EH (cell line): ENCODE measurements at regions not wholly inside any gene's neighbourhood (a gene's known extent, or its start where the extent isn't known, plus 50 kb on each side); places are given as distances from the start of the nearest gene placed in this dataset.

Experiments
- DNase-seq: peaks from one replicate; pipeline ENCODE4 v3.0.0-alpha.2; 2015; ENCODE audit warnings: low read depth

GRCh38 chr13:63206461-63206860, 1790.8 kb upstream of the PCDH20 start:
- peak; percentile 72 for DNase-seq

DNA sequence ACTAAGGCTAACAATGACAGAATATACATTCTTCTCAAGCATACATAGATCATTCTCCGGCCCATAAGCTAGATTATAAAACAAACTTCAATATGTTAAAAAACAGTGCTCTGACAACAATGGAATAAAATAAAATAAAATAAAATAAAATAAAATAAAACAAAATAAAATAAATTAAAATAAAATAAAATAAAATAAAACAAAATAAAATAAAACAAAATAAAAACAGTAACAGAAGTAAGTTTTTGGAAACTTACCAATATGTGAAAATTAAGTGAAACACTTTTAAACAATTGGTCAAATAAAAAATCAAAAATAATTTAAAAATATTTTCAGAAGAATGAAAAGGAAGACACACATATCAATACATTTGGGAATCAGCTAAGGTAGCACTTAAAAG, 1785.8 kb upstream of the PCDH20 start:
- DNase-seq, result no peak

DNA sequence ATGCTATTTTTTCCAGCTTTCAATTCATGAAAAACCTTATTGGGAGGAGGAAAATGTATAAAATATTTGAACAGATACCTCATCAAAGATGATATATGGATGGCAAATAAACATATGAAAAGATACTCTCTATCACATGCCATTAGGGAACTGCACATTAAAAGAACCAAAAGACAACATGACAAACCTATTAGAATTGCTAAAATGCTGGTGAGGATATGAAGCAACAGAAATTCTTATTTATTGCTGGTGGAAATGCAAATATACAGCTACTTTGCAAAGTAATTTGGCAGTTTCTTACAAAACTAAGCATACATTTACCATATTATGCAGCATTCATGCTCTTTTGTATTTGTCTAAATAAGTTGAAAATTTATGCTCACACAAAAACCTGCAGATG, 1783.9 kb upstream of the PCDH20 start:
- no peak for DNase-seq

- DNase-seq, result peak; percentile 66
Measured at GRCh38 chr13:63198071-63198470, 1782.4 kb upstream of the PCDH20 start.

- DNase-seq, result no peak
Measured at GRCh38 chr13:63195726-63196125, 1780.1 kb upstream of the PCDH20 start.

DNA sequence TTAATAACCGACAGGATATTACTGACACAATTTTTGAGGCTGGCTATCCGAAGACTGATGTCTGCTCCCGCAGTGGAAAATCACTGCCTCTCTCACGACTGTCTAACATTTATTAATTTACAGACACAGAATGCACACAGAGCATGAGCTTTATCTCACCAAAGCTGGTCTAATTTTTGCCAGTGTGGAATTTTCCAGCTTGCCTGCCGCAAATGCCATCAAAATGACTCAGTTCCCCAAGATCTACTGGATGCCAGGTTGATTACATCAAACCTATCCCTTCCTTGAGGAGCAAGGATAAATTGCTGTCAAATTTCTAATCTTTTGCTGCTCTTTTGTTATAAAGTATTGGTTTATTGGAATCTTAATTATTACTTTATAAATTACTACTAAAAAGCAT, 1775.1 kb upstream of the PCDH20 start:
- DNase-seq, result peak; percentile 89

DNA sequence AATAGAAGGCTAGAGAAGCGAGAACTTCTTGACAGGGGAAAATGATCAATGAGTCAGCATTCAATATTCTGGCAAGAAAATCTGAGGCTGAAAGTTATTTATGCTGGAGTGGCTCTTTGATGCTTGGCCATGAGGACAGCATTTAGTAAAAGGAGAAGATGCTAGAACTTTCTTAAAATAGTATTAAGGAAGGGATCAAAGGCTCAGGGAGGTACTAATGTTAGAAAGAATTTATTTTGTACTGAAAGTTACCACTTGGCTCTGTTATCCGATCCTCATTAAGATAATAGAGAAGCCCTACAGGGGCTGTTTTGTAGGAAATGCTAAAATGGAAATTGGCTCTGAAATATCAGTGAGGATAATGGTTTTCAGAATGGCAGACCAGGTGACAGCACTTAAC, 1774.6 kb upstream of the PCDH20 start:
- DNase-seq, result peak; percentile 27

DNA sequence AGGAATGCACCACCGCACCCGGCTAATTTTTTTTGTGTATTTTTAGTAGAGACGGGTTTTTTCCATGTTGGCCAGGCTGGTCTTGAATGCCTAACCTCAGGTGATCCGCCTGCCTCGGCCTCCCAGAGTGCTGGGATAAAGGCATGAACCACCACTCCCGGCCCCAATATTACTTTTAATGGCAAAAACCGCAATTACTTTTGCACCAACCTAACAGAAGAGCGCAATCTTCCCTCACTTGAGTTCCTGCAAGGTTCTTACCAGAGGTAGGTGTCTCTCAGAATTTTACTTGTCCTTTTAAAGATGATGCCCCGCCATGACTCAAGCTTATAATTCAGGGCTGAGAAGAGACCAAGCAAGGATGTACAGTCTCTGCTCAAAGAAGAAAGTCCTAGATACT, 1774.1 kb upstream of the PCDH20 start:
- DNase-seq, result no peak

GRCh38 chr13:63184693-63185092, 1769.0 kb upstream of the PCDH20 start:
- DNase-seq, result peak; percentile 92

GRCh38 chr13:63175536-63175935, 1759.9 kb upstream of the PCDH20 start:
- no peak for DNase-seq

DNA sequence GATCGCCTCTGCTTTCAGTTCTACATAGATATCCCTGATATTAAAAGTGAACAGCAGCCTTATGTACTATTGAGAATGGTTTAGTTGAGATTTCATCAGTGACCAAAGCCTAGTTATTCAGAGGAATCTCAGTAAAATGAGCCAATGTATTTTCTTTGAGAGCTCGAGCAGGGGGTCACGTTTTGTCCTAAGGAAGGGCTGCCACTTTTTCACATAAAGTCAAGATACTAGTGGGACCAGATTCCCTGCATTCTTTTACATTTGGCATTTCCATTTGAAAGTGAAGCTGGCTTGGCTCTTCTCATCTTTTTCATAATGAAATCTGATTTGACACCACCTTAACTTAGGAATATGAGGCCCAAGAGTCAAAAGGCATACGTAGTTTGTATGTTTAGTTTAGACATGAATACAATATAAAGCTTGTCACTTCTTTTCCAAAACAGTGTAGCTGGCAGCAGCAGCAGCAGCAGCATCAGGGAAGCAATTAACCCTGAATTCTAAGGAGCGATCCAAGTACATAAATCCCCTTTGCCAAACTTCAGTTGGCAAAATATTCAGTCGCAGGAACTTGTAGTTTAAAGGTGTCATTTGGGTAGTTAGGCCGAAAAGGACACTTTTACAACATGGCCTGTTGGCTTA, 1752.2 kb upstream of the PCDH20 start:
- no peak for DNase-seq

- no peak for DNase-seq
Measured at GRCh38 chr13:63166345-63166744, 1750.7 kb upstream of the PCDH20 start.

DNA sequence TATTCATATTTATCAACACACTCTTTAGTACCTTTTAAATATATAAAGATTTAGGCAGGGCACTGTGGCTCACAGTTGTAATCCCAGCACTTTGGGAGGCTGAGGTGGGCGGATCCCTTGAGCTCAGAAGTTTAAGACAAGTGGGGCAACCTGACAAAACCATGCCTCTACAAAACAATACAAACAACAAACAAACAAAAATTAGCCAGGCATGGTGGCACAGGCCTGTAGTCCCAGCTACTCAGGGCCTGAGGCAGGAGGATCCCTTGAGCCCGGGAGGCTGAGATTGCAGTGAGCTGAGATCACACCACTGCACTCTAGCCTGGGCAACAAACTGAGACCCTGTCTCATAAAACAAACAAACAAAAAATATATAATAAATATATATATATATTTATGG, 1748.3 kb upstream of the PCDH20 start:
- DNase-seq, result no peak

GRCh38 chr13:63161219-63161618, 1745.6 kb upstream of the PCDH20 start:
- DNase-seq, result peak; percentile 31

DNA sequence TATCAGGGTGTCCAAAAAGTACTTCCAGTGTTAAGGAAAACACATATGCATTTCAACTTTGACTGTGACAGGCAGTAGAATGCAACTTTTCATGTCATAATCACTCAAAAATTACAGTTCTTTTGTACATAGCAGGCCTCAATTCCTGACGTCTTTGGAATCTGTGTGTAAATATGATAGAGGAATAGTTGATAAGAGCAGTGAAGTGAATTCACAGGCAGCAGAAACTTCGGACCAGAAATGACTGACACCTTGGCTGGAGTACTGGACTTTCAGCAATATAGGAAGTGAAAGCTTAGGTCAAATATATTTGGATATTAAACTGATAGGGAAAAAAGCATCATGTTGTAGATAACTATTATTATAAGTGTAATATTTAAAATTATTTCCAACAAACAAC, 1741.2 kb upstream of the PCDH20 start:
- no peak for DNase-seq

DNA sequence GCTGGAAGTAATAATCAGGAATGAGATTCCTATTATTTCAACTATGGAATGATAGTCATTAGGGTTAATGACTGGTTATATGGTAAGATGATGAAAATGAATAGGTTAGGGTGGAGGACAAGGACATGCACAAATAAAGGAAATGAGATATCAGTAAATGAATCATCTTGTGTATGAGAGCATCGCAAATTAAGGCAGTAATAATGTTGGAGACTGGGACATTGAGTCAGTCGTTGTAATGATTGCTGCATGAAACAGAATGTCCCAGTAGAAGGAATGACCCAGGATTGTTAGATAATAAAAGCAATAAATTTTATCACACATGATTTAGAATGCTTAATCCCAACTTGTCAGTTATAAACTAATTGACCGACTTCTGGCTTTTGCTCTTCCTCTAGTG, 1733.7 kb upstream of the PCDH20 start:
- DNase-seq, result no peak

- no peak for DNase-seq
Measured at GRCh38 chr13:63139277-63139676, 1723.6 kb upstream of the PCDH20 start.

GRCh38 chr13:63129995-63130394, 1714.3 kb upstream of the PCDH20 start:
- no peak for DNase-seq

DNA sequence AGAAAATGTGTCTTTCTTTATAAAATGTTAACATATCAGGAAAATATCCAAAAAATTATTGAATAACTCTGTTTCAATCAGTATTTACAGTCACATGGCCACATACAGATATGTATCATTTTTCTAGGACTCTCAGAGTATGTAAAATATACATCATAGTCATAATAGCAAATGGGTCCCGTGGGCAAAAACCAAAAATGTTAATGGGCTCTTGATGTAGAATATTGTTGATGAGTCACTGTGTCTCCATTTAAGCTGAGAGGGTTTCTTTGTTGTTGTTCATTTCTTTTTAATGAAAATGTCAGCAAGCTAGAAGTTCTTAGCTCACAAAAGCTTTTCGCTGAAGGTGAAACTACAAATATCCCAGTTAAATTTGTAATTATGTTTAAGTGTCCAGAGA, 1713.1 kb upstream of the PCDH20 start:
- no peak for DNase-seq

- peak; percentile 49 for DNase-seq
Measured at GRCh38 chr13:63124863-63125262, 1709.2 kb upstream of the PCDH20 start.

- DNase-seq, result no peak
Measured at GRCh38 chr13:63120883-63121282, 1705.2 kb upstream of the PCDH20 start.

DNA sequence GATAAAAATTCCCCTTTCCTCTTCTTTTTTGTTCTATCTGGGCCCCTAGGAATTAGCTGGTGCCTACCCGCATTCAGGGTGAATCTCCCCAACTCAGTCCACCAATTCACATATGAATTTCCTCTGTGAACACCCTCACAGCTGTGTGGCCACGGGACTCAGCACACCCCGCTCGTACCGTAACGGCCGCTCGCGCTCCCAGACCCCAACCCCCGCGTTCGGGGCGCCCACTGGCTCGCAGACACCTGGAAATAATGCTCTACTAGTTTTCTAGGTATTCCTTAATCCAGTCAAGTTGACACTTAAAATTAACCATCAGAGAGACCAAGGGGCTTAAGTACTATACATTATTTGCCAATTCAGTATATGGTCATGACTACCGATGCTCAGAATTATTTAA, 1702.1 kb upstream of the PCDH20 start:
- no peak for DNase-seq

DNA sequence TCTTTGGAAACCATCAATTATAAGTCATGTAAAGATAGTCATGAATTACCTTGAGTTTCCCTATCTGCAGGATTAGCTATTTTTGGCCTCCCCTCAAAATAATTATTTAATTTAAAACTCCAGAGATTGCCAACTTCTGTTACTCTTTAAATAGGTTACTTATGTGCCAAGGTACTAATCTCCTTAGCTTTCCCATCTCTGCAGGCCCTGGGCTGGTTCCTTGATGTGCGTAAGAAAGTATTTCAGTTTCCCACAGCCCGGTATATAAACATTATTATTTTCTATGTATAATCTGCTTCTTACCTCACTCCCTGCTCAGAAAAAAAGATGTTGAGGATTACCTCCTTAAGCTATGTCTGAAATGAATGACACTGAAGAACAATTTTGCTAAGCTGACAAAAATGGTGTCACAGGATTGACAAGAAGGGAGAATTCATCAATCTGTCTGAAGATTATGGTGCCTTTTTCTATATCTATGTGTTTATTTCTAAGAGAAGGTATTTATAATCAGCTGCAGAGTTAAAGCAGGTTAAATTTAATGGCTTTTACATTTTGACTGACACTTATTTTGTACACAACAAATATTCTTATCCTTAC, 1697.2 kb upstream of the PCDH20 start:
- DNase-seq, result no peak

GRCh38 chr13:63110466-63110865, 1694.8 kb upstream of the PCDH20 start:
- peak; percentile 52 for DNase-seq
